ENCODE measurements at regions not wholly inside any gene's neighbourhood (a gene's known extent, or its start where the extent isn't known, plus 50 kb on each side); places are given as distances from the start of the nearest gene placed in this dataset.
A peak's percentile ranks its signal among the peaks of the same experiment; 100 is the strongest.

GRCh38 chr11:13091804-13092203 lies 82.7 kb downstream of the RASSF10 start (continued):
- TF ChIP-seq RELA (CRISPR knock-in tag; IDR thresholded peaks at IDR 0.05) (no peak), ZNF383 (CRISPR knock-in tag; IDR thresholded peaks at IDR 0.05; ENCODE audit: borderline replicate concordance) (no peak), NR0B2 (CRISPR knock-in tag; IDR thresholded peaks at IDR 0.05) (no peak), ETS1 (CRISPR knock-in tag; IDR thresholded peaks at IDR 0.05) (no peak), GLI4 (CRISPR knock-in tag; IDR thresholded peaks at IDR 0.05; ENCODE audit: borderline replicate concordance) (no peak), HOMEZ (CRISPR knock-in tag; IDR thresholded peaks at IDR 0.05; ENCODE audit: low read depth) (0 out of 2 replicates have a peak, but pooled peaks have one; percentile 8), ZNF678 (CRISPR knock-in tag; IDR thresholded peaks at IDR 0.05) (no peak), ZFP36 (IDR thresholded peaks at IDR 0.05; ENCODE audit: borderline replicate concordance, low read depth, low read length, partially characterized antibody) (no peak), FOXP4 (CRISPR knock-in tag; IDR thresholded peaks at IDR 0.05) (0 out of 2 replicates have a peak, but pooled peaks have one; percentile 30), TFDP2 (CRISPR knock-in tag; IDR thresholded peaks at IDR 0.05) (no peak), HOXA7 (CRISPR knock-in tag; IDR thresholded peaks at IDR 0.05) (no peak), TBX2 (CRISPR knock-in tag; IDR thresholded peaks at IDR 0.05; ENCODE audit: borderline replicate concordance) (peak; percentile 39; the same call in 1 of the 2 replicates), ATF4 (CRISPR knock-in tag; IDR thresholded peaks at IDR 0.05) (peak in 1 of 2 experiments; percentile 67; a peak in 1 of 4 replicates), MED1 (CRISPR knock-in tag; IDR thresholded peaks at IDR 0.05) (peak; percentile 44), ZUFSP (CRISPR knock-in tag; IDR thresholded peaks at IDR 0.05; ENCODE audit: borderline replicate concordance) (no peak), NCOA2 (CRISPR knock-in tag; IDR thresholded peaks at IDR 0.05) (0 out of 2 replicates have a peak, but pooled peaks have one; percentile 26), FOXK2 (IDR thresholded peaks at IDR 0.05) (no peak), ZFX (CRISPR knock-in tag; IDR thresholded peaks at IDR 0.05; ENCODE audit: low read depth) (no peak)

All from HepG2 (cell line).